ENCODE measurements at regions not wholly inside any gene's neighbourhood (a gene's known extent, or its start where the extent isn't known, plus 50 kb on each side); places are given as distances from the start of the nearest gene placed in this dataset.
A peak's percentile ranks its signal among the peaks of the same experiment; 100 is the strongest.

GRCh38 chr1:4395676-4396075, 258.7 kb upstream of the AJAP1 start:
- DNase-seq = peak; percentile 85

GRCh38 chr1:4396551-4396950, 257.9 kb upstream of the AJAP1 start:
- peak; percentile 22 for DNase-seq

- DNase-seq = peak; percentile 84
Measured at GRCh38 chr1:4397196-4397595, 257.2 kb upstream of the AJAP1 start.

GRCh38 chr1:4402032-4402431, 252.4 kb upstream of the AJAP1 start:
- no peak for DNase-seq

- peak; percentile 5 for DNase-seq
Measured at GRCh38 chr1:4404854-4405590, 249.4 kb upstream of the AJAP1 start.

GRCh38 chr1:4407851-4408250, 246.6 kb upstream of the AJAP1 start:
- peak; percentile 50 for DNase-seq

- DNase-seq = peak; percentile 26
Measured at GRCh38 chr1:4408380-4408779, 246.0 kb upstream of the AJAP1 start.

GRCh38 chr1:4411862-4412261, 242.5 kb upstream of the AJAP1 start:
- peak; percentile 14 for DNase-seq

- no peak for DNase-seq
Measured at GRCh38 chr1:4415476-4415875, 238.9 kb upstream of the AJAP1 start.

- no peak for DNase-seq
Measured at GRCh38 chr1:4416189-4416588, 238.2 kb upstream of the AJAP1 start.

- no peak for DNase-seq
Measured at GRCh38 chr1:4418021-4418420, 236.4 kb upstream of the AJAP1 start.

- no peak for DNase-seq
Measured at GRCh38 chr1:4421986-4422385, 232.4 kb upstream of the AJAP1 start.

- DNase-seq = no peak
Measured at GRCh38 chr1:4422504-4423289, 231.7 kb upstream of the AJAP1 start.

- no peak for DNase-seq
Measured at GRCh38 chr1:4424254-4424653, 230.2 kb upstream of the AJAP1 start.

- no peak for DNase-seq
Measured at GRCh38 chr1:4424766-4425165, 229.6 kb upstream of the AJAP1 start.

- no peak for DNase-seq
Measured at GRCh38 chr1:4425892-4426291, 228.5 kb upstream of the AJAP1 start.

- DNase-seq = no peak
Measured at GRCh38 chr1:4428711-4429110, 225.7 kb upstream of the AJAP1 start.

GRCh38 chr1:4430406-4431365, 223.7 kb upstream of the AJAP1 start:
- DNase-seq = no peak

GRCh38 chr1:4431491-4431890, 222.9 kb upstream of the AJAP1 start:
- no peak for DNase-seq

GRCh38 chr1:4433075-4433474, 221.3 kb upstream of the AJAP1 start:
- no peak for DNase-seq

GRCh38 chr1:4444086-4444485, 210.3 kb upstream of the AJAP1 start:
- DNase-seq = no peak

- no peak for DNase-seq
Measured at GRCh38 chr1:4447778-4448420, 206.5 kb upstream of the AJAP1 start.

- no peak for DNase-seq
Measured at GRCh38 chr1:4449972-4450371, 204.4 kb upstream of the AJAP1 start.

Data from NCI-H2029 treated with DMSO at 0.1 percent for 48 hours (cell line).